Panc1 (cell line): ENCODE measurements at regions not wholly inside any gene's neighbourhood (a gene's known extent, or its start where the extent isn't known, plus 50 kb on each side); places are given as distances from the start of the nearest gene placed in this dataset.

Experiments used
- CTCF ChIP-seq: fragments of 450-650 bp; IDR thresholded peaks from 2 replicates; pipeline ENCODE4 v1.5.1; 2017; ENCODE audit warnings: mild to moderate bottlenecking
- REST ChIP-seq, 2 experiments: IDR thresholded peaks; 2 replicates each; pipeline ENCODE4 v1.6.1; 2011 to 2012; ENCODE audit warnings: low read depth in 2 of 2, control low read depth in 1 of 2, low read length in 1 of 2, mild to moderate bottlenecking in 1 of 2, moderate library complexity in 1 of 2; ENCODE audit not compliant: insufficient read depth in 1 of 2
- SIN3A ChIP-seq: IDR thresholded peaks from 2 replicates; pipeline ENCODE4 v1.6.1; 2012; ENCODE audit warnings: low read depth, mild to moderate bottlenecking, low read length, moderate library complexity, borderline replicate concordance; ENCODE audit not compliant: insufficient read depth

- no peak for TF ChIP-seq CTCF
- no peak for TF ChIP-seq SIN3A
- TF ChIP-seq REST (IDR thresholded peaks at IDR 0.05; ENCODE audit: insufficient read depth in 1 of 2, low read depth in 2 of 2, low read length in 1 of 2): no peak
These were observed 468.3 kb upstream of the BOD1L1 start for GRCh38 chr4:14095831-14096230.
